ENCODE measurements at regions not wholly inside any gene's neighbourhood (a gene's known extent, or its start where the extent isn't known, plus 50 kb on each side); places are given as distances from the start of the nearest gene placed in this dataset.

DNA sequence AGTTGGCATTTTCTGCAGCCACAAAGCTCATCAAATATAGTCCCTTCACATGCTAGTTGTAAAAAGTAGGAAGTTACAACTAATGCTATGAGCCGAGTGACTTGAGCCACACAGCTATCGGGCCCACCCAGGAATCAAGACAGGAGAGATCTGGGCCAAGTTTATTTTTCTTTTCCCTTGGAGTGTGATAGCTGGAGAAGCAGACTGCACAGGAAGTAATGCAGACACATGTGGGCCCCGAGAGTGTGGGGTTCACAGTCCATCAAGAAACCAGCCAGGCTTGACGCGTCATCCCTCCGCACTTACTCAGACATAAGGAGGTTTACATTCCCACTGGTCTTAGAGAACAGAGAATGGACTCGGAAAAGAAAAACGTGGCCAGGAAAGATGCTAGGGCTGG lies 403.1 kb upstream of the CDH11 start:
- DNase-seq (ENCODE audit: insufficient read length, low spot score) (no peak), FAIRE-seq (no peak)
- no peak for TF ChIP-seq CTCF (IDR thresholded peaks at IDR 0.05; ENCODE audit: insufficient read depth, missing control alignments)

DNA sequence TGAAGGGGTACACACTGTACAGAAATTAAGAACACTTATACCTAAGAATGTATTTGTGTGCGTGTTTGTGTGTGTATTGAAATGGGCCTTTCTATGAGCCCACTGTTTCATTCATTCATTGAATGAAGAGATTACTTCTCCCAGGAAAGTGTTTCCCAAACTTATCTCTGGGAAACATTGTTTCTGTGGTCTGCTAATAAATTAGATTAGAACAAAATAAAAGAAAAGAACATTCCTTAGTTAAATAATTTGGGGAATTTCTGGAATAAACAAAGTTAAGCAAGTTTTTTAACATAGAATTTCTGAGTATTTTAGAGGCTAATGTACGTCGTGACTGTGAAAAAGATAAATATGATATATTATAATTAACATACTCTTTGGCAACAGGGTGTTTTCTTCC lies 402.4 kb upstream of the CDH11 start:
- TF ChIP-seq CTCF (IDR thresholded peaks at IDR 0.05; ENCODE audit: insufficient read depth, missing control alignments), result no peak
- no peak for DNase-seq (ENCODE audit: insufficient read length, low spot score)
- FAIRE-seq, result no peak

DNA sequence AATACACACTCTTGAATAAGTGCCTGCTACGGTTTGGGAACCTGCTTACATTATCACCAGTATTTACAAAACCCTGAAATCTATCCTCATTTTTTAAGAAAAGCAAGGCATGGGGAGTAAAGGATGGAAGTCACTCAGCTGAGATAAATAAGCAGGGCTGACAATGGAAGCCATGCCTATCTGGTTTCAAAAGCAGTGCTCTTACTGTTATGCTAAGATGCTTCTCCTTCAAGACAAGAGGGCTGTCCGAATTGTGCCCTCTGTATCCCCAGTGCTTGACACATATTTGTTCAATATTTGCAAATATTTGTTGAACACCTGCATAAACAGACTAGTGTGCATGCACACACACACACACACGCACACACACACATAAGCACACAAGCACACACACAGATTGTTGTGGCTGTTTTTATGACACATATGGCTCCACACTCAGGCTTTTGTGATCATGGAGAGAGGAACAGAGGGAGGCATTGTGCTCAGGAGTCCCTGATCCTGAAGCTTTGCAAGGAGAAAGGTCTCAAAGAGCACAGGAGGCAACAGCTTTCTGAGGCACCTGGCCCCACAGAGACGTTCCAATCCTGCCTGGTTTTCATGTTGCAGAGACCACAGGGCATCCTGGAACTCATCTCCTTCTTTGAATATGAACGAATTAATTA lies 401.6 kb upstream of the CDH11 start:
- TF ChIP-seq CTCF (IDR thresholded peaks at IDR 0.05; ENCODE audit: insufficient read depth, missing control alignments), result no peak
- no peak for FAIRE-seq
- no peak for DNase-seq (ENCODE audit: insufficient read length, low spot score)

GRCh38 chr16:65522412-65522811 lies 400.5 kb upstream of the CDH11 start:
- FAIRE-seq, result no peak
- no peak for TF ChIP-seq CTCF (IDR thresholded peaks at IDR 0.05; ENCODE audit: insufficient read depth, missing control alignments)
- DNase-seq (ENCODE audit: insufficient read length, low spot score), result no peak

DNA sequence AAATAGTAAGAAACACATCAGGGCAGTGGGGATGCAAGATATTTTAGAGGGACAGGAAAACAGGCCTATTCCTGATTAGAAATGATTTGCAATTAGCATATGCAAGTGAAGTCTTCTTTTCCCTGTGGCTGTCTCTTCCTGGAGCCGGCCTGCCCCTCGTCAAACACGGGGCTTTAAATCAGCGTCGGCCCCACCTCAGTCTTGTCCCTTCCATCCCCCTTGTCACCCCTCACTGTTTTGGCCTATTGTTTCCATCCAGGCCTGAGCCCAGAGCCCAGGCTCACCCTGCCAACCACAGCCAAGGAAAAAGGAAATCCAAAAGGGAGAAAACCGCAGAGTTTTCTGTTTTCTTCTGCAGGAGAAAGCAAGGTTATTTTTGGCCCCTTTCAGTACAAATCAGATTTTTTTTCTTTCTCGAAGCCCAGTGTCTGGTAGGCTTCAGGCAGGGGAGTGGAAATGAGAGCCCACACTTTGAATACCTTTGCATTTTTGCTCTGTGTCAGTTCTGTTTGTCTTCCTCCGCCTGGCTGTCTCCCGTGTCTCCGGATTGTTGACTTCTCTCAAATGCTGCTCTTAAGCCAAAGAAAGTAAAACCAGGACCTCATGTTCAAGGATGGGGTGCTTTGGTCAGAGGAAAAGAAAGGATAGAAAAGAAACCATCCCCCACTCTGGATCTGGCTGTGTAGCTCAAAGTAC lies 399.9 kb upstream of the CDH11 start:
- DNase-seq (ENCODE audit: insufficient read length, low spot score) (no peak), FAIRE-seq (no peak)
- TF ChIP-seq CTCF (IDR thresholded peaks at IDR 0.05; ENCODE audit: insufficient read depth, missing control alignments), result no peak

- no peak for TF ChIP-seq CTCF (IDR thresholded peaks at IDR 0.05; ENCODE audit: insufficient read depth, missing control alignments)
- FAIRE-seq (no peak), DNase-seq (ENCODE audit: insufficient read length, low spot score) (no peak)
Observed at GRCh38 chr16:65519402-65519801, 397.5 kb upstream of the CDH11 start.

DNA sequence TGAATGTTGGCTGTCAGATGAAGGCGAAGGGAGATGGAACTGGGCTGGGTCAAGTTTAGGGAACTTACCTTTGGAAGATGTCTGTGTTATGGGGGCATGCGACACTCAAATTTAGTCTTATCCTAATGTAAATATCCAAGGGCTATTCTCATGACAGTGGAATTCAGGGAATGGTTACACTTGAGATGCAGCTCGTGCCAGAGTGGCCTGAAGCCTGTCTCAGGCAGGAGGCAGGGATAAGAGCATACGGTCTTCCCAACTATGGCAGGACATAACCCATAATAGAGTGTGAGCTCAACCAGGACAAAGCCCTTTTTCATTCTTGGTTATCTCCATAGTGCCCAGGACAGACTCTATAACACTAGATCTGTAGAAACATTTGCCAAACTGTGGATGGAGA lies 393.3 kb upstream of the CDH11 start:
- no peak for TF ChIP-seq CTCF (IDR thresholded peaks at IDR 0.05; ENCODE audit: insufficient read depth, missing control alignments)
- FAIRE-seq (no peak), DNase-seq (ENCODE audit: insufficient read length, low spot score) (no peak)

Measured in D721Med (cell line).